ENCODE measurements at regions not wholly inside any gene's neighbourhood (a gene's known extent, or its start where the extent isn't known, plus 50 kb on each side); places are given as distances from the start of the nearest gene placed in this dataset.

- no peak for DNase-seq (ENCODE audit: low read depth)
These were observed 82.8 kb upstream of the LIMCH1 start for GRCh38 chr4:41455206-41455605.

DNA sequence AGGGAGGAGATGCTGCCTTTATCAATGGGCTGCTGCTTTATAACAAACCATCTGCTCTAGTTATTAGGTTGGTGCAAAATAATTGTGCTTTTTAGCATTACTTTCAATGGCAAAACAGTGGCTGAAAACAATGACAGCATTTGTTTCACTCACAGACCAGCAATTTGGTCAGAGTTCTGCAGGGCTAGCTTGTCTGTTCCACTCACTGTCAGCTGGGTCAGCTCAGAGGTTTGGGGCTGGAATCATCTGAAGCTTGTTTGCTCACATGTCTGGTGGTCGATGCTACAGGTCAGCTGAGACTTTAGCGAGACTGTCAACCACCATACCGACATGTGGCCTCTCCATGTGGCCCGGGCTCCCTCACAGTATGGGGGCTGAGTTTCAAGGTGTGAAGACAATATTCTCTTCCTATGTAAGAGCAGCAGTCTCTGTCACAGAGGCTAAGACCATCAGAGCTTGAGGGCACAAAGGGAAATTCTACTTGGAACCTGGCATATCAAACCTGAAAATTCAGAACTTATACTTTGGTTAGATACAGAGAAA, 81.3 kb upstream of the LIMCH1 start:
- DNase-seq (ENCODE audit: low read depth) = no peak

DNA sequence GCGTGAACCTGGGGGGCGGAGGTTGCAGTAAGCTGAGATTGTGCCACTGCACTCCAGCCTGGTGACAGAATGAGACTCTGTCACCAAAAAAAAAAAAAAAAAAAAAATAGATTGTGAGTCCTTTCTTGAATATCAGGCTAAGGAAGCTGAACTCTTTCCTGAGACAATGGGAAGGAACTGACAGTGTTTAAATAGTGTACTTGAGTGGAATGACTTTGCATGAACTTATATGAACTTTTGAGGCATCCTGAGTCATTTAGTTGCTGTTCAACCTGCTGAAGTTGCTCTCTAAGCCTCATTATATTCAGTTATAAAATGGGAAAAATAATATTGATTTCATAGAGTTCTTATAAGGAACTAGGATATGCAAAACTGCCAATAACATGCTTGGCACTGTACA, 79.3 kb upstream of the LIMCH1 start:
- no peak for DNase-seq (ENCODE audit: low read depth)

DNA sequence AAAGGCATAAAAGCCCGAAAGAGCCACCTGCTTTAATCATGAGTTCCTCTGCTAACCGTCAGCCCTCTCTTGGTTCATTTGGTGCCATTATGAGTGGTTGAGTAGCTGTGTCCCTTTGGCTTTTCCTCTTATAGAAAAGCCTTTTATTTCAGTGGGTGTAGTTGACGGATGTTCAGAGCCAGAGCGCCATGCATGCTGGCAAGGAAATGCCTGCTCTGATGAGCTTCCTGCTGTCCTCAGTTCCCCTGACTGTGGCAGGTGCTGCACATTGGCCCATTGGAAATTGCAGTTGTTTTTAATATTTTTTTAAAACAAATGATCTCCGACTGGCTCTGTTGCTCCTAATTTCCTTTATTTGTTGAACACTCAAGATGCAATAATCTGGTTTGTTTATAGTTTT, 77.3 kb upstream of the LIMCH1 start:
- no peak for DNase-seq (ENCODE audit: low read depth)

- no peak for DNase-seq (ENCODE audit: low read depth)
These were observed 76.1 kb upstream of the LIMCH1 start for GRCh38 chr4:41461780-41462307.

GRCh38 chr4:41465146-41465761, 72.7 kb upstream of the LIMCH1 start:
- DNase-seq (ENCODE audit: low read depth) = no peak

DNA sequence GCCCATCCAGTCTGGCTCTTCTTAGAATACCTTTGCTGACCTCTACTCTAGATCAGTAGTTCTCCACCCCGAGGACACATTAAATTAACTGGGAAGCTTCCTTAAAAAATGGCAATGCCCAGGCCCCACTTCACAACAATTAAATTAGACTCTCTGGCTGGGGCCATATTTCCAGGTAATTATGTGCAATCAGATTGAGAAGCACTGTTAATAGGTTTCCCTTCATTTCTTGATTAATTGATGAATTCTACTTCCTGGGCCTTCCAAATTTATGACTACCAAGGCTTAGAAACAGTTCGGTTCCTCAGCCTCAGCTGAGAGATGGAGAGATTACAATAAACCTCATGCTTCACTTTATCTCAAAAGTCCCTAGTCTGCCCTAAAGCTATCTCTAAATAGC, 71.7 kb upstream of the LIMCH1 start:
- no peak for DNase-seq (ENCODE audit: low read depth)

DNA sequence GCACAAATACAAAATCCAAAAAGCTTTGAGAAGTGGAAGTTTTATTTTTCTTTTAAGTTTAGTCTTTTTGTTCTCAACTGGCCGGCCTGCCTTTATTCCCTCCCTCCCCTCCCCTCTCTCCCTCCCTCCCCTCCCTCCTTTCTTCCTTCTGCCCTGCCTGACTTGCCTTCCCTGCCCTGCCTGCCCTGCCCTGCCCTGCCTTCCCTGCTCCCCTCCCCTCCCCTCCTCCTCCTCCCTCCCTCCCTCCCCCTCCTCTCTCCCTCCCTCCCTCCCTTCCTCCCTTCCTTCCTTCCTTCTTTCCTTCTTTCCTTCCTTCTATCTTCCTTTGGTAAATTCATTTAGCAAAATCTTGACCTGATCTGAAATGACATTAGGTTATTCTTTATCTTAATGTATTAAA, 69.8 kb upstream of the LIMCH1 start:
- DNase-seq (ENCODE audit: low read depth) = no peak

- DNase-seq (ENCODE audit: low read depth) = peak; percentile 2
These were observed 66.6 kb upstream of the LIMCH1 start for GRCh38 chr4:41471126-41472071.

- DNase-seq (ENCODE audit: low read depth) = no peak
These were observed 65.9 kb upstream of the LIMCH1 start for GRCh38 chr4:41472081-41472480.

DNA sequence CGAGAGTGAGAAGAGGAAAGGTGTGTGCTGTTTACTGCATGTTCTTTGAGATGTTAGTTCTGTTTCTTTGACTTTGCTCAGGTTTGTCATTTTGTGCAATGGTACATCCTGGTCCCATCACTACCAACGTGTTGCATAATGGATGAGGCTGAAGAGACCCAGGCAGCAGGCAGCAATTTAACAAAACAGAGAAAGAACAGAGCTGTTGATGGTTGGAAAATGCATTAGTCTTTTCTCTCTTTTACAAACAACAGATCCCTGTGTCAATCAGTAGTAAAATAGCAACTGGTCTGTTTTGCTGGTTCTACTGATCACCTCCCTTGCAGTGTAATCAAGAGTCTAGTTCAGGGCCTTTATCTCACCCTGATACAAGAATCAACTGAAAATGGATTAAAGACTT, 64.8 kb upstream of the LIMCH1 start:
- no peak for DNase-seq (ENCODE audit: low read depth)

DNA sequence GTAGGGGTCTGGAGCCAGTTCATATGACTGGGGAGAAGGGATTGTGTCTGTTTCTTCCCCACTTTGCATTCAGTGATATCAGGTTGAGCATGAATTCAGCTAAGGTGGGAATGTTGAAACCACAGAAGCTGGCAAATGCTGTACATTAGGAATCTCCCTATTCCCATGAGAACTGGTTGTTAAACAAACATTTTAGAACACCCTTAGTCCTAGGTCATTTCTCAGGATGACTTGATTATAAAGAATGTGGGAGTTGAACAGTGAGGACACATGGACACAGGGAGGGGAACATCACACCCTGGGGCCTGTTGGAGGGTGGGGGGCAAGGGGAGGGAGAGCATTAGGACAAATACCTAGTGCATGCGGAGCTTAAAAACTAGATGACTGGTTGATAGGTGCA, 62.6 kb upstream of the LIMCH1 start:
- no peak for DNase-seq (ENCODE audit: low read depth)

DNA sequence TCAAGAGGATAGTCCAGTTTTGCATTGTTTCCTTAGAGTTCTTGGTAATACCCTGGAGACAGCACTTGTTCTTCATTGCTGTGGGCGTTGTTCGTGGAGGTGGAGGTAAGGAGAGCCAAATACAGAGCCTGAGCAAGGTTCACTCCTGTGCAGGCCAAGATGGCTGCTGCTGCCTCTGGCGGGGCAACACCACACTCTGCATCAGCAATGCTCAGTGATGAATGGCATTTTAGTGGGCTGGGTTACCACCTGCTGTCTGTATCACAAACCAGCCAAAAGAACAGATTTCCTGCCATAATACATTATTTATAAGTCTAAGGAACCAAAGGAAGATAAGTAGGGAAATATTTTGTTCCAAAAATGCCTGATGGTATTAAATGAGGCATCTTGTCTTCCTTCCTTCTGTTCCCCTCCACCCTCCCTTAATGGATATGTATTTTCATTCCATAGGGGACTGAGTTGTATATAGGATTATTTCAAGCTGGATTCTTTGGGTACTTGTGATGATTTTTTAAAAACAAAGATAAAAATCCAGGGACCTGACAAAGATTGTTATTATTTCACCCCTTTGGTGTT, 61.6 kb upstream of the LIMCH1 start:
- DNase-seq (ENCODE audit: low read depth) = no peak

DNA sequence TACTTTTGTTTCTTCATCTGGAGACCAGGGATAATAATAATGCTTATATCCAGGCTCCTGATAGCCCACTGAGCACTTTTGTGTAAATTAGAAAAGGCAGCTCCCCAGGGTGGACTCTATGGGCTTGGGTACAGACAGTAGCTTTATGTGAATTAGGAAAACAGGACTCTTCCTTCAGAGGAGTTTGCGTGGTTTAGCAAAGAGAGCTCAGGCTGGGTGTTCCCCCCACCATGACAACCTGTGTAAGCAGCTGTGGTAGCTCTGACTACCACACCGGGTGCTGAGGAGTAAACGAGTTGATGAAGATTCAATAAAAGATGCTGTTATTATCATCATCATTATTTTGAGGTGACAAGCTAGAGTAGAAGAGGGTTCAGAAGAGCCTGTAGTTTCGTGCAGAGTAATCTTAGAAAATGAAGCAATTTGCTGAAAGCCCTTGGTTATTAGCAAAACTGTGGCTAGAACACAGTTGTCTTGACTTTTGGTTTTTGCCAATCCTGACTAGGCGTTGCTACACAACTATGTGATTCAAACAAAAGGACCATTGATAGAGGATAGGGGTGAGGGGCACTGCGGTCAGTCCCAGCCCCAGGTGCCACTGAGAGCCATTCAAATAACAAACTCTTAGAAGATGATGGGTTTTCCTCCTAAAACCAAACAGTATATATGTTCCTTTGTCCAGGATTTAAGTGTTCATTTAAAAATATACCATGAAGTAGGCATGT, 60.6 kb upstream of the LIMCH1 start:
- no peak for DNase-seq (ENCODE audit: low read depth)

- DNase-seq (ENCODE audit: low read depth) = no peak
These were observed 59.4 kb upstream of the LIMCH1 start for GRCh38 chr4:41478518-41478917.

GRCh38 chr4:41480896-41481311, 57.1 kb upstream of the LIMCH1 start:
- no peak for DNase-seq (ENCODE audit: low read depth)

GRCh38 chr4:41483771-41484170, 54.2 kb upstream of the LIMCH1 start:
- no peak for DNase-seq (ENCODE audit: low read depth)

DNA sequence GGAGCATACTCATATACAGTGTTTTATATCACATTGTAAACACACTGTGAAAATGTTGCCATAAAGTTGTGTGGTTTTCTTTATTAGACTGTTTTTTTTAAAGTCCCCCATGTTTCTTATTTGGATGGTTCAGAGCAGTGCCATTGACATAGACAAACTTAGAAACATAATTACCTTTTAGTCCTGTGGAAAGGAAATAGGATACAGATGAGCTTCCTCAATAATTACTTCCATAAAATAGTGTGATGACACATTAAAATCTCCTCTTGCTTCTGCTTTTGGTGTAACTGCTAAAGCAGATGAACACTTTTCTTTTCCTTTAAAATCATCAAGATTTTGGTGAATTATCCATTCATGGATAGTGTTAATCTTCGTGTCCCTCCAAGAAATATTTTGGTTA, 52.9 kb upstream of the LIMCH1 start:
- DNase-seq (ENCODE audit: low read depth) = no peak

DNA sequence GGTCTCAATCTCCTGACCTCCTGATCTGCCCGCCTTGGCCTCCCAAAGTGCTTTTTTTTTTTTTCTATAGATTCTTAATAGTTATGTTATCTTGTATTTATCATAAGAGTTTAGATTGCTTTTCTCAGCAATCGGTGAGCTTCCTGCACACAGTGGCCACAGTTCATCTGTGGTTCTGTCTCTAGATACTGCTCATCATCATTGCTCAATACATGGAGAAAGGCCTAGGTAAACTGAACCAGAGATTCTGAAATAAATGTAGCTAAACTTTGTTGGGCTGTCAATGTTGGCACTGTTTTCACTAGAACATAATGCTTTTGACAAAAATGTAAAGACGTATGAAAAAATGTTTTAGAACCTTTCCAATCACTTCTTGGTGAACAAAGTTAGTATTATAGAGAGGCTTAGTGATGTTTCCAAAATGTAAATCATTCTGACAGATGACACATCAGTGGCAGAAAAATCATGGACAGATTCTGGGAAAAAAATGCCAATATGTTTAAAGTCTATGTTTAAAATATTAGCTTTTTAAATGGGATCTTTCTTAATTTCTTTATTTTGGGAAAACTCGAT, 50.0 kb upstream of the LIMCH1 start:
- DNase-seq (ENCODE audit: low read depth) = no peak

Data from myocyte (in vitro differentiated cells).